HK-2 (cell line): ENCODE measurements at regions not wholly inside any gene's neighbourhood (a gene's known extent, or its start where the extent isn't known, plus 50 kb on each side); places are given as distances from the start of the nearest gene placed in this dataset.

Experiments used
- DNase-seq: peaks from one replicate; pipeline ENCODE4 v3.0.0-alpha.2; 2018; ENCODE audit not compliant: unreplicated experiment

DNA sequence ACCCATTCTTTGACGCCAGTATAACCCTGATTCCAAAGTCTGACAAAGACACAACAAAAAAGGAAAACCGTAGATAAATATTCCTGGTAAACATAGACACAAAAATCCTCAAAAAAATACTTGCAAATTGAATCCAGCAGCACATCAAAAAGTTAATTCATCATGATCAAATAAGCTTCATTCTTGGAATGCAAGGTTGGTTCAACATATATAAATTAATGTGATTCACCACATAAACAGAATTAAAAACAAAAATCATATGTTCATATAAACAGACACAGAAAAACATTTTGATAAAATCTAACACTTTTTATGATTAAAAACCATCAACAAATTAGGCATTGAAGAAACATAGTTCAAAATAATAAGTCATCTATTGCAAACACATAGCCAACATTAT lies 324.2 kb upstream of the TRPC7 start:
- DNase-seq: no peak

DNA sequence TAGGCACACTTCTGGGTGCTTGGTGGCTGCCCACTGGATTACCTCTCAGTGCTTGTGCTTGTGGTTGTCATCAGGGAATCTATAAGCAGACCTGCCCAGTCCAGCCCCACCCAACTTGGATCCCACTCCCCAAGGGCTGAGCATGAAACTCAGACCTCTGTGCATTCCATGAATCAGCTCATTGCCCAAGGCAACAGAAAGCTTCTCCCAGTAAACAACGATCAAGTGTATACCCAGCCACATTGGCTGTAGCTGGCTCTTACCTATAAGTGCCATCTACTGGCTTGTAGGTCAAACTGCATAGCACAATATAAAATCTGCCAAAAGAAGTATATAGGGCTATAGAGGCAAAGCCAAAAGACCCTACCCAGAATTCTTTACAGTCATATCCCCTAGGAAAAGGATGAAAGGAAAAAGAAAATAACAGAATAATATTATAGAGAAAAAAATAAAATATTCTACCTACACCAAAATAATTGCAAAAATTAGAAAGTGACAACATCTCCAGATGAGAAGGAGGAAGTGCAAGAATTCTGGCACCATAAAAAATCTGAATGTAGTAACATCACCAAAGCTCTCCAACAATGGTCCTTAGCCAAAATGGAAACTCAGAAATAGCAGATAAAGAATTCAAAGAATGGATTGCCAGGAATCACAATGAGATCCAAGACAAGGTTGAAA lies 321.0 kb upstream of the TRPC7 start:
- DNase-seq: no peak

DNA sequence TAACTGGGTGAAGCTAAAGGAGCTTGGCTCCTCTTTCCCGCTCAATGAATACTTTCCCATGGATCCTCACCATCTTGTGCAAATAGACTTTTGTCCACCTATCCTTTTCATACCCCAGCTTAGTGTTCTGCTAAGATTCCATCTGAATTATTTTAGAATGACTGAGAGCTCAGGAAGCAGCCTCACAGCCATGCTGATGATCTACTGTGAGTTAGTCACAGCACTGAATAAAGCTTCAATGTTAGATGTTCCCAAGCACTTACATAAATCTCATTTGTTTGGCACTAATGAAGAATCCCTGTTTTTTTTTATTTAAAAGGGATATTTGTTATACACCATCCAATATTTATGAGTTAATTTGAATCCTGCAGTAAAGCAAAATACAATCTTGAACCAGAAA lies 317.6 kb upstream of the TRPC7 start:
- DNase-seq: no peak

DNA sequence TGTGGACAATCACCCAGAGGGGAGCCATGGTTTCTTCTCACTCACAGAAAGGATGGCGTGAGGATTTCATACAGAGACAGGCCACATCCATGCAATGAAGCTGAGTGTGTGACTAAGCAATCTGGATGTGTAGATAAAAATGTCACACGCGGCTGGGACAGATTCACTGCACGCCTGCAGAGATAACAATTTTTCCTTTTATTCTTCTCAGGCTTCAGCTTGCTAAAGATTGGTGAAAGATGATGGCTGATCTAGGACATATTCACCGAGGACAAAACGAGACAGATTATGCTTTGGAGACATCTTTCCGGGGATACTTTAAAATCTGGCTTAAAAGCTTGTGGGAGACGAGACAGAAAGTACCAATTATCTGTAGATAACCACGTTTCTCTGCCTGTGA lies 313.9 kb upstream of the TRPC7 start:
- no peak for DNase-seq

DNA sequence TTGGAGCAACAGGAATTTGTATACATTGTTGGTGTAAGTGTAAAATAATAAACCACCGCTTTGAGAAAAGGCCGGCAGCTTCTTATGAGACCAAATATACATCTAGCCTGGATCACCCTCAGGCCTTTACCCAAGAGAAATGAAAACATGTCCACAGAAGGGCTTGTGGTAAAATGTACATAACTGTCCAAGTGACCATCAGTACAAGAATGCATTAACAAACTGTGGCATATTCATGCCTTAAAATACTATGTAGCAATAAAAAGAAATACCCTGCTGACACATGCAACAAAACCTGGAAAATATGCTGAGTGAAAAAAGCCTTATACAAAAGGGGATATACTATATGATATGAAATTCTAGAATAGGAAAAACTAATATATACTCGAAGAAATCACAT lies 311.9 kb upstream of the TRPC7 start:
- DNase-seq: no peak

DNA sequence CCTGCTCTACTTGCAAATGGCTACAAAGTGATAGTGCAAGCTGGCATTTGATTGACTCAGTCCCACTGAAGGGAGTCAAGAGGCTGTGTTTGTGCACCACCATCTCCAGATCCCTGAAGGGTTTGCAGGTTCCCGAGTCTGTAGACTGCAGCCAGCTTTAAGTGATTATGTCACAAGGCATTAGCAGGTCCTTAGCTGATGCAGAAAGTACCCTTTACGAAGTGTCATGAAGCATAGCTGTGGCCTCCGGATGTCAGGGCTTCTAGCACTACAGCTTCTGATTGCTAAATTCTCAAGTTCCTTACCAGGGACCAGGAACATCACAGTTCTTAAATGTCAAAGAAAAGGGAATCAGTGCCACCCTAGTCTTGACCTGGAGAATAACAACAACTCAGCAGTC lies 311.3 kb upstream of the TRPC7 start:
- no peak for DNase-seq

DNA sequence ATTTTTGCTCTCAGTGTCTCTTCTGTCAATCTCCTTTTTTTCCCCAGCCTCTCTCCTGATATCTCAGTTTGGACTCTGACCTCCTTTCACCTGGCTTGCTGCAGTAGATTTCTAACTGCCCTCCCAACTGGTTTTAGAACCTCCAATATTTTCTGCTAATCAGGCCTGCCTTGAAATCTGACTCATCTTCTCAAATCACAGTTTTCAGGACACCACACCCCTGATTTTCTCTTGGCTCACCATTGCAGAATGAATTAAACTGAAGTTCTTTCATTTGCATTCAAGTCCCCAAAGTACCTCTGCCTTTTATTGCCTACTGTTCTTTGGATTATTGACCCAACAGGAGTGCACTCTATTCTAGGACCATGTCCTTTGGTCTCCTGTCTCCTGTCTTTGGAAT lies 310.4 kb upstream of the TRPC7 start:
- DNase-seq: no peak

DNA sequence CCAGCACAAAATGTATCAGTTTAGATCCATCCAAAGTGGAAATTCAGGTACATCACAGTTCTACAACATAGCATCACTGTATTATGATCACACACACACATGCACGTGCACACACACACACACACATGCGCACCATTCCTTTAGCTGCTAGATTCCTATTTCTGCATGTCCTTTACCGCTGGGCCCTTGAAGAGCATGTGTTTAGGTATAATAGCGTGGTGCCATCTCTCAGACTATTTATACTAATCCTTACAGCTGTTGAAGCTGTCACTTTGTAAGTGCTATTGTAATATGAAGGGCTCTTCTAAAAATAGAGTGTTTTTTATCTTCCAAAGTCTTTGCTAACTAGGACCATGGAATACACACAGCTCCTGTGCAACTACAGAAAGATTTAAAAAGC lies 308.8 kb upstream of the TRPC7 start:
- no peak for DNase-seq

DNA sequence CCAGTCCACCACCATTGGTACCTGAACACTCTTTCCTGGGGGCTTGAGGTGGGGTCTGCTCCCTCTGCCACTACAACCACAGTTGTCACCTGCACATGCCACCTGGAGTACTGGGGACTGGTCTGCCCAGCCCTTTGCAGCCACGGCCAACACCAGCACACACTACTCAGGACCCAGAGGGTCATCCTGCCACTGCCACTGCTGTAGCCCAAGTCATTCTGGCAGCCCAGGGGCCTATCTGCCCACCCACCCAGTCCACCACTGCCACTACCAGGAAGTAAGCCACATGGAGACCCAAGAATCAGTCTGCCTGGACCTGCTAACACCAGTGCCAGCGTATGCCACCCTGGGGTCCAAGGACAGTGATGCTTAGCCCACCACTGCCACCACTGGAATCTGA lies 302.4 kb upstream of the TRPC7 start:
- no peak for DNase-seq

DNA sequence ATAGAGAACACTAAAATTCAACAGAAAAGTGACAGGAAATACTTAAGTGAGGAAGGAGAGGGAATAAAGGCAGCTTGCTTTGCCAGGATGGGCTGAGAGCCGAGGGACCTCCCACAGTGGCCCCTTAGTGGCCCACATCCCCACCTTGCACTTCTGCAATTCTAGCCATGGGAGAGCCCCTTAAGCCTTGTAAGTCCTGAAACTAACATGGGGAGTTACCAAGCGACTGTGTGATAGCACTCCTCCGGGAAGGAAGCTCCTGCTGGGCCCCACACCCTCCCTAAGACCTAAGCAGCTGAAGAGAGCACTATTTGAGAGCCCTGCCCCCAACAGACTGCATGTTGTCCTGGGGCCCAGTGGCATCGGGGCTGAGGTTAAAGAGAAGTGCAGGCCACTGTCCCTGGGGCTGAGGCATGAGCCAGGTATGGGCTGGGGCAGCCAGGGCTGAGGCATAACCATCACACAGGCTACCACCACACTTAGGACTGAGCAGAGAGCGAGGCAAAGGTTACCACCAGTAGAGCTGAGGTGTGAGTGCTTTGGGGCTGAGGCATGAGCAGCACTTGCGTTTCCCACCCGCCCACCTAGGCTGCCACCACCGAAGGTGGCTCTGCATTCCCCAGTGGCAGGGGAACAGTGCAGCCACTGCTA lies 301.8 kb upstream of the TRPC7 start:
- no peak for DNase-seq

DNA sequence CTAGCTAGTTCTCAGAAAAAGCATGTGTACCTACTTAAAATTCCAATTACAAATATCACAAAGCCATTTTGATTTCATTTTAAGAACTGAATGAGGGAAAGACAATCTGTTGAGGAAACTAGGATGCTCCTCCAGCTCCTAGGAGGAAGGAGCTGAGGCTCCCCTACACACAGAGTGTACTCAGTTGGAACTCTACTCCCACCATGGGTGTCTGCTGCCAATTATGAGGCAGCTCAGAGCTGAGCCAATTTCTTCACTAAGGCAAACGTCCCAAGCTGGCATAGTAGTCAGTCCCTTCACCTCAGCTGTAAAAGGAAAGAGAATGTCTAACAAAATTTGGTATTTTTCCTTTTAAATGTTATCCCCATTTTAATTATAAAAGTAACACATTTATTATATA lies 300.0 kb upstream of the TRPC7 start:
- no peak for DNase-seq

DNA sequence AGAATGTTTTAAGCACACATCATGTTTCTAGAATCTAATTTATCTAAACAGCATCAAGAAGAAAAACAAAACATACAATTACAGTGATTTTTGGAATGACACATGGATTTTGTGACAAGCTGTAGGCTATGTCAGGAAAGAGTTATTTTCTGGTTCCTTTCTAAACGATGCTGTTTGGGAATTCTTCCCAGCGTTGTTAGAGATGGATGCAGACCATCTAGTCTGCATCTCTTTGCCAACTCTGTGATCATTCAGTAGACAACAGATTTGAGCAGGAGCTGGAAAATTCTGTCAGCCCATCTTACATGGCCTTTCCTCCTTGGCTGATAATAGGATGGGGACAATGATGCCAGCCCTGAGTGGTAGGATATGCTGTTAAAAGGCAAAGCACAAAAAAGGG lies 295.7 kb upstream of the TRPC7 start:
- DNase-seq: no peak

DNA sequence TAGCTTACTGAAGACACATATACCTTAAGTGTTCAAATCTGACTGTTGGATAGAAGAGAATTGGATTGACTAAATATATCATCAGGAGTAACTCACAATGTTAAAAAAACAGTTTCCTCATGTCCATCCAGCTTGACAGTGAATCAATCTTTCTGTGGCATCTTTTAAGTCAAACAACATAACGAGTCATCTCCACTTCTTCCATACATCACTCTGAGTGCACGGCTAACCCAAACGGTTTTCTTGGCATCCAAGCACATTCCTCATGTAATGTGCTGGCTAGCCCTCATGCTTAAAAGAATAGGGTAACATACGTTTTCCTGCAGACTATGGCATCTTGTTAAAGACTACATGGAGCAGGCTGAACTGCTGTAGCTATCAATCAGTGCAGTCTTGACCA lies 291.5 kb upstream of the TRPC7 start:
- no peak for DNase-seq

DNA sequence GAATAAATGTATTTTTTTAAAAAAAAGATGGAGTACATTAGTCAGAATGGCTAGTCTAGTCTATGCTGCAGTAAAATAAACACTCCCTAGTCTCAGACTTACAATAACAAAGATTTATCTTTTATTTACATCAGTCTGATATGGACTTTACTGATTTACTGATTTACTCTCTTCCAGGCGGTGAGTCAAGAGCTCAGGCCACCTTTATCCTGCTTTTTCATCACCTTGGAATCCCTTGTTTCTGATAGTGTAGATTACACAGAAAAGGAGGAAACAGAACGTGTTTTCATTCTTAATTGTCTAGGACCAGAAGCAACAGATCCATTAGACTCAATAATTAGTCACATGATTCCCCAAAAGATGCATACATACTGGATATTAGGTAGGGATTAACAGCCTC lies 290.1 kb upstream of the TRPC7 start:
- DNase-seq: no peak

DNA sequence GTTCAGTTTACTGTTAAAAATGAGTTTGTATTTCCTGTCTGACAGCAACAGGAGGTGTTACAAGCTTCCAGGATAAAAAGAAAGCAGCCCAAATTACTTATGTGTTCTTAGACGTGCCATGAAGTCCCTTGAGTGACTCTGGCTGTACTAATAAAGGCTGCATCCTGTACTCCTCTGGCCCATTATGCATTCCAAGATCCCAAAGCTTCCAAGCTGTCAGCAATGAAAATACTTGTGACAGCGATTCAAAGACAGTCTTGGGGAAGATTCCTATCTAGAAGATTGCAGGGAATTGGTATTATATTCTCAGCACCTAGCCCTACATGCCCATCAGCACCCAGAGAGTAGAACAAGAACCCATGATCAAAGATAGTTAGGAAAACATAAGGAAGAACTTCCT lies 281.6 kb upstream of the TRPC7 start:
- no peak for DNase-seq

DNA sequence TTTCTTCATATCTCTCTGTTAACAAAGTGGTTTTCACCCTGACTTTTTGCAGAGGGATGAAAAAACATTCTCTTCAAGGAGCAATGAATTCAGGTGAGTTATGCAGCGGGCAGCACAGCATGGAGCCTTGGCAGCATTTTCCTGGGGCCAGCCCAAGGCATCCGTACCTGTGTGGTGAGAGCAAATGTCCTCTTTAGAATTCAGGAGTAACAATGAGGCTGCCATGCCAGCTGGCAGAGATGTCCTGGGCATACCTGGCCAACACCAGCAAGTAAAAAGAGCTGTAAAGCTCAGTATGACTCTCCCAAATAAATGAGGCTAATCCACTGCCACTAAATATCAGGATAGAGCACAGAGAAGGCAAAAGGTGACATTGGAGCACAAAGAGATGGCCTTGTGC lies 277.6 kb upstream of the TRPC7 start:
- DNase-seq: no peak

DNA sequence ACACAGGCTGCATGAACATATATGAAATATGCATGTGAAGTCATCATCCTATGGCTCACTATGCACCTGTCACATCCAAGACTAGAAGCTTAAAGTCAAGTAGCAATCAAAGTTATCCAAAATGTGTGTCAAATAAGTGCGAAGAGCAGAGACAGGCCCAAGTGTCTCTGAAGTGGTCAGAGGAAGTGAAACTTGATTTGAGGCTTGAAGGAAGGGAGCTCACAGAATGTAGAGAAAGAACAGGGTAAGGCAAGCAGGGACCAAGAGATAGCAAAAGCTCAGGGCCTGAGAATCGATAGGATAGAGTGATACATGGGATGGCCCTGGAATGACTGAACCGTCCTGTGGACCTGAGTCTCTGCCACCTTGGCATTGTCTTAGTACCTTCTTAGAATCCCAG lies 274.3 kb upstream of the TRPC7 start:
- no peak for DNase-seq

DNA sequence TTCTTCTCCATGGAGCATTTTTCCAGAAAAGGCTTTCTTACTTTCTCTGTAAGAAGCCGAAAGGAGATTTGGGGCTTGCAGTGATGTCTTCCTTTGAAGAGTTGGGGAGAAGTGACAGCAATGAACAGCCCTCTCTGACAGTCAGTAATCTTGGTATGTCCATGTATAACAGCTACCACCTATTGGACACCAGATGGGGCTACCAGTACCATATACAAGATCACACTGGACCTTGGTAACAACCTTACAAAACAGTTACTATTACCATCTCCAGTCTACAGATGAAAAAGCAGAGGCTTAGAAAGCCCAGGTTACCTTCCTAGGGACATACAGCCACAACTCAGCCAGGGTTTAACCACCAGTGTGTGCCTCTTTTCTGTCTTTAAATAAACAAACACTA lies 272.7 kb upstream of the TRPC7 start:
- no peak for DNase-seq

DNA sequence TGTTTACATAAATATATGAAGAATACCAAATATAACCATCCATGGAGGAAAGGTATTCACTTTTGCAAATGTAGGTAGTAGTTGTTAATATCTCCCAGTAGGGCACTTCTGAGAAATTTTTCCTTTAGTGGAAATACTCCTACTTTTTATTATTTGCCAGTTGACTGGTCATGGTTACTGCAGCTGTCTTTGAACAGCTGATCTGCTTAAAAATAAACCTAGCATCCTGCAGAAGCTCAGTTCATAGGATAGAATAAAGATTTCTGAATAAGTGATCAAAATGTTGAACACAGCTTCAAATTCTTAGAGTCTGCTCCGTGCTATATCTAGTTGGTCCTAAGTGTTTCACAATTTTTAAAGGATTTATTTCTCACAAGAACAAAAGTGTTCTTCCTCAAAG lies 270.7 kb upstream of the TRPC7 start:
- no peak for DNase-seq

DNA sequence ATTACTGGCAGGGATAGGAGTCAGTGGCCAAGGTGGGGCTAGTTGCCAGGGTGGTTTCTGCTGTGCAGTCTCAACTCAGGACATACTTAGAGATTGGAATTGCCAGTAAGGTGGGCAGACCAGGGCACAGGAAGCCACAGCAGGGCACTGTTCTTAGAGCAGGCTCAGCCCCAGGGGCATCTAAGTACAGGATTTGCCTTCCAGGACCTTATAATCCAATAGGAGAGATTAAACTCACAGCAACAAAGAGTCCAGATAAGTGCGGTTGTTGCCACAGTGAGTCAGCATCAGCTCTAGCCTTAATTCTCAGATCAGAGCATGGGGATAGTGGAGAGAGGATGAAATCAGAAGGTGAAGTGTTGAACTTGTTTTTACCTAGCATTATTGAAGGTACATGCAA lies 265.8 kb upstream of the TRPC7 start:
- DNase-seq: no peak

DNA sequence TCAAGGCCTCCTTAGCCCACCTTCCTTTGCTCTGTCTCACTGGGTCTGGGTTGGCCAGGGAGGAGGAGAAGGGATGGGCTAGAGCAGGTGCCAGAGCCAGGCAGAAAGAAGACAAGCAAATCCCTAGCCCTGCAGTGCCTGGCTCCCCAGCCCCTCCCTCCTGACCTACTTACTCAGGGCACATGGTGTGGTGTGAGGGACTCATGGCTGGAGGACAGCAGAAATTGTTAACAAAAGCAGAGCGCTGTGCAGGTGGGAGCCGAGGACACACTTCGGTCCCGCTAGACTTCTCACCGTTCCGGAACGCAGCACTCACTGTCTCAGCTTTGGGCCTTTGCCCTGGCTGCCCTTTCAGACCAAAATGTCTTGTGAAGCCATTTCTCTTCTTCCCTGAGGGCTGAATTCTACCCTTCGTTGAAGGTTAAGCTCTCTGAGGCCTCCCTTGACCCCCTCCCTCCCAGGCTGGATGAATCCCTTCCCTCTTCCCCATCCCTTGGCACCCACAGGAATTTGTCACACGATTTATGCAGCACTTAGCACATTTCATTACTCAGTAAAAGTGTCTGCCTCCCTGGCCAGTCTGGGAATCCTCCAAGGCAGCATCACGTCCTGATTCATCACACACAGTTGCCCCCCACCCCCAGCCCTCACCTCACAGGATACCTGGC lies 263.9 kb upstream of the TRPC7 start:
- DNase-seq: no peak

DNA sequence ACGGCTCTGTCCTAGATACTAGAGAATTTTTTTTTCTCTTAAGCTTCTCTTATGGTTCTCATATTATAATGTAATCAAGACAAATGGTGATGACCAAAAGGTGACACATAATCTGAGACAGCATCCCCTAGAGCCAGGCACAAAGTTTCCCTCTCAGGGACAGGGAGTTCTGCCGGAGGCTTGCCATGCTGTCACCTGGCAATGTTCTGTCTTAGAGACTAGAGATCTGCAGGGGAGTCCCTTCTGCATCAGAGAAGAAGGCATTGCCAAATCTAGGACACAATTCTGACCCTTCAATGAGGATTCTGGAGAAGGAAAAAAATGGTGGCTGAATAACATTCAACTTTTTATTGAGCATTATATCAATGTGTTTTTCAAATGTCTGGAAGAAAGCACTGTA lies 261.2 kb upstream of the TRPC7 start:
- DNase-seq: no peak

DNA sequence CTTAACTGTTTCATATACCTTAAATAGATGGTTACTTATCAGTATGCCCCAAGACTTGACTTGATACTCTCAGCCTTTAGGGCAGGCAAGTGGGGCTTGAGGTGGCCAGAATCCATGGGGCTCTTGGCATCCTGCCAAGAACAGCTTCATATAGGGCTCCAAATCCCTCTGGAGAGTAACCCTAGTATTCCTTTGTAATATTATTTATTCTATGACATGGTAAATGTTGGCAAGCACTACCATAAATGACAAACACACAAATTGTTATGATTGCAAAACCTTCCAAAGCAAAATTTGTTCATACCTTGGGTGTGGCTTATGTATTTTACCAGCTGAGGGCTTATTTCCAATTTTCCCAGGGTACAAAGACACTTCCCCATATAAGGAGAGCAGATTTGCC lies 257.4 kb upstream of the TRPC7 start:
- DNase-seq: no peak

DNA sequence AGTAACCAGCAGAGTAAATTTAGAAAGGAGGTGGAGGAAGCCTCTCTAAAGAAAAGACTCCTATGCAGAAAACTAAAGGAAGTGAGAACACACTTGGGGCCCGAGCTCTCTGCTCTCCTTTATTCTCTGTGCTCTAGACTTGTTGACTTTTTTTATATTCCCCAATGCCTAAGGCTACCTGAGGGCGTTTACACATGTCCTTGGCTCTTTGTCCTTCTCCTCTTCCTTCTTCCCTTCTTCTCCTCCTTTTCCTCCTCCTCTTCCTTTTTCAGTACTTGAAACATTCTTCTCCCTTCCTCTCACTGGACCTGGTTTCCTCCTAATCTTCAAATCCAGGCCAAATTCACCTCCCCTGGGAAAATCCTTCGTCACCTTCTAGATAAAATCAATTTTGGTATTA lies 256.4 kb upstream of the TRPC7 start:
- DNase-seq: no peak
